B cell (primary cell): ENCODE measurements at regions not wholly inside any gene's neighbourhood (a gene's known extent, or its start where the extent isn't known, plus 50 kb on each side); places are given as distances from the start of the nearest gene placed in this dataset.

Source experiments
- ATAC-seq: fragments of 200-7000 bp; cut with Tn5 transposase; one replicate; pipeline ENCODE4 v1.10.0; 2021; ENCODE audit warnings: low read depth, mild to moderate bottlenecking, moderate number of reproducible peaks, moderate library complexity
- CTCF ChIA-PET: fragments of 350-600 bp; sonication (Branson Sonifier 250); formaldehyde crosslinking; loops from one replicate; lab custom pipeline; 2021; ENCODE audit warnings: antibody characterized with exemption, inconsistent platforms; lab: Charles Lee
- POLR2A ChIA-PET: fragments of 350-600 bp; sonication (Branson Sonifier 250); formaldehyde crosslinking; loops from one replicate; lab custom pipeline; 2021; ENCODE audit warnings: antibody characterized with exemption; lab: Charles Lee
- DNase-seq: peaks from one replicate; pipeline ENCODE4 v3.0.0; 2013
- H2AFZ ChIP-seq: 2 replicates; pipeline ENCODE4 v1.6.1; 2012; ENCODE audit warnings: mild to moderate bottlenecking, low read depth, low read length; ENCODE audit not compliant: insufficient read depth, poor library complexity, severe bottlenecking
- H3K27ac ChIP-seq, 2 donors: 1 replicate in 1 of 2; 2 replicates in 1 of 2; pipeline ENCODE4 v1.5.1; 2012 to 2013; ENCODE audit warnings: low read length in 2 of 2, mild to moderate bottlenecking in 2 of 2, moderate library complexity in 1 of 2
- H3K27me3 ChIP-seq, 4 experiments: fragments of 200-600 bp in 1 of 4; sonication (generic) in 1 of 4; replicated peaks in 1 of 4; 1 replicate in 2 of 4; 2 replicates in 2 of 4; pipeline versions ENCODE4 v1.6.1 to v1.7.0; 2013 to 2016; ENCODE audit warnings: low read length in 3 of 4, mild to moderate bottlenecking in 2 of 4, mixed read lengths in 1 of 4, moderate library complexity in 1 of 4; ENCODE audit not compliant: insufficient read depth in 4 of 4, control insufficient read depth in 3 of 4; ENCODE audit errors: control extremely low read depth in 1 of 4
- H3K36me3 ChIP-seq, 2 experiments: replicated peaks in 1 of 2; 1 replicate in 1 of 2; 2 replicates in 1 of 2; pipeline versions ENCODE4 v1.6.1 to v1.7.1; 2013; ENCODE audit warnings: low read length in 1 of 2; ENCODE audit not compliant: insufficient read depth in 2 of 2, control insufficient read depth in 1 of 2; ENCODE audit errors: control extremely low read depth in 1 of 2, extremely low read depth in 1 of 2
- H3K4me1 ChIP-seq, 2 donors: fragments of 200-600 bp in 1 of 2; sonication (generic) in 1 of 2; 1 replicate in 1 of 2; 2 replicates in 1 of 2; pipeline versions ENCODE4 v1.5.1 to v1.6.1; 2013 to 2017; ENCODE audit warnings: low read length in 2 of 2; ENCODE audit not compliant: control insufficient read depth in 2 of 2, insufficient read depth in 2 of 2
- H3K4me2 ChIP-seq: replicated peaks from 2 replicates; pipeline ENCODE3; 2012; ENCODE audit warnings: mild to moderate bottlenecking, low read depth, low read length; ENCODE audit not compliant: poor library complexity, severe bottlenecking
- H3K4me3 ChIP-seq, 5 experiments: fragments of 200-600 bp in 1 of 5; sonication (generic) in 1 of 5; 1 replicate in 3 of 5; 2 replicates in 2 of 5; pipeline versions ENCODE4 v1.5.1 to v1.7.0; 2011 to 2016; ENCODE audit warnings: low read length in 4 of 5, mild to moderate bottlenecking in 4 of 5, low read depth in 2 of 5, control low read depth in 1 of 5, moderate library complexity in 1 of 5; ENCODE audit not compliant: insufficient read depth in 1 of 5; ENCODE audit errors: control extremely low read depth in 1 of 5, extremely low read depth in 1 of 5
- H3K79me2 ChIP-seq: fragments of 200-600 bp; sonication (generic); one replicate; pipeline ENCODE4 v1.6.0; 2016; ENCODE audit warnings: low read length; ENCODE audit not compliant: control insufficient read depth, insufficient read depth
- H3K9ac ChIP-seq: fragments of 200-600 bp; sonication (generic); 2 replicates; pipeline ENCODE4 v1.6.1; 2017; ENCODE audit warnings: mild to moderate bottlenecking, low read length, moderate library complexity
- H3K9me3 ChIP-seq, 3 donors: one replicate each; pipeline versions ENCODE4 v1.6.1 to v1.7.1; 2013; ENCODE audit warnings: low read length in 2 of 3; ENCODE audit not compliant: control insufficient read depth in 2 of 3, insufficient read depth in 1 of 3; ENCODE audit errors: control extremely low read depth in 1 of 3
- H4K20me1 ChIP-seq: 2 replicates; pipeline ENCODE4 v1.6.0; 2012; ENCODE audit warnings: mild to moderate bottlenecking, low read length; ENCODE audit not compliant: insufficient read depth, control insufficient read depth, poor library complexity, severe bottlenecking
- H3K27ac Mint-ChIP-seq: one replicate; pipeline ENCODE4 v1.8.0; 2021; ENCODE audit warnings: mixed read lengths
- H3K27me3 Mint-ChIP-seq: one replicate; pipeline ENCODE4 v1.8.0; 2021; ENCODE audit warnings: mixed read lengths
- H3K4me1 Mint-ChIP-seq: one replicate; pipeline ENCODE4 v1.8.0; 2021; ENCODE audit warnings: mixed read lengths
- H3K4me3 Mint-ChIP-seq: one replicate; pipeline ENCODE4 v1.8.0; 2021; ENCODE audit warnings: mixed read lengths
- H3K9me3 Mint-ChIP-seq: one replicate; pipeline ENCODE4 v1.8.0; 2022; ENCODE audit warnings: mixed read lengths; ENCODE audit not compliant: insufficient read depth
- CTCF ChIP-seq: fragments of 200-600 bp; IDR thresholded peaks from one replicate; pipeline ENCODE4 v1.8.0; 2022; ENCODE audit warnings: antibody characterized with exemption, mild to moderate bottlenecking
- EZH2 ChIP-seq: IDR thresholded peaks from 2 replicates; pipeline ENCODE4 v1.6.1; 2012; ENCODE audit warnings: borderline replicate concordance, low read depth, mild to moderate bottlenecking, moderate library complexity, low read length; ENCODE audit not compliant: insufficient read depth, poor library complexity, severe bottlenecking
- WGBS: methylation state at CpG from one replicate; pipeline ENCODE4 v1.1.5; 2013; ENCODE audit warnings: missing lambda C conversion rate; ENCODE audit not compliant: insufficient coverage; 5-methylcytosine and 5-hydroxymethylcytosine counted together
- intact Hi-C: fragments of 100-400 bp; cut with micrococcal nuclease; formaldehyde crosslinking; loops from one replicate; pipeline ENCODE4 v1.10.0; 2022

- ChIA-PET POLR2A (no interaction called here), CTCF (no interaction called here)
- Histone ChIP-seq H2AFZ (no peak overlapping the region), H3K4me1 (no peaks in the 10 kb centered on the region), H4K20me1 (no peaks in the 10 kb centered on the region), H3K9ac (no peak overlapping the region), H3K9me3 (no peaks in the 10 kb centered on the region), H3K4me2 (no peak overlapping the region), H3K36me3 (no peaks in the 10 kb centered on the region), H3K4me3 (no peak overlapping the region), H3K27me3 (no peaks in the 10 kb centered on the region), H3K79me2 (no peaks in the 10 kb centered on the region), H3K27ac (no peak overlapping the region)
- H3K4me1 Mint-ChIP-seq, result no peaks in the 10 kb centered on the region
- no peak overlapping the region for H3K4me3 Mint-ChIP-seq
- intact Hi-C loops, result no loop called here
- WGBS, result no CpG with 5 or more reads among the region's 3 CpGs
- ATAC-seq (no peak), DNase-seq (no peak)
- H3K27me3 Mint-ChIP-seq, result no peaks in the 10 kb centered on the region
- no peak overlapping the region for H3K27ac Mint-ChIP-seq
- no peaks in the 10 kb centered on the region for H3K9me3 Mint-ChIP-seq
- TF ChIP-seq EZH2 (no peak), CTCF (no peak)
Measured at GRCh38 chr18:71456206-71456605, 1087.9 kb downstream of the CBLN2 start.

GRCh38 chr18:71450257-71450656, 1093.9 kb downstream of the CBLN2 start:
- Histone ChIP-seq H3K27me3 (no peaks in the 10 kb centered on the region), H3K9me3 (no peaks in the 10 kb centered on the region), H2AFZ (no peak overlapping the region), H3K4me2 (no peak overlapping the region), H3K79me2 (no peaks in the 10 kb centered on the region), H3K36me3 (no peaks in the 10 kb centered on the region), H3K9ac (no peak overlapping the region), H3K4me3 (no peak overlapping the region), H3K4me1 (no peaks in the 10 kb centered on the region), H3K27ac (no peak overlapping the region), H4K20me1 (no peaks in the 10 kb centered on the region)
- DNase-seq (no peak), ATAC-seq (no peak)
- intact Hi-C loops, result no loop called here
- H3K27me3 Mint-ChIP-seq, result no peaks in the 10 kb centered on the region
- H3K4me3 Mint-ChIP-seq, result no peak overlapping the region
- no peak overlapping the region for H3K27ac Mint-ChIP-seq
- peaks cover 3% of the 10 kb centered on the region for H3K9me3 Mint-ChIP-seq
- no peaks in the 10 kb centered on the region for H3K4me1 Mint-ChIP-seq
- ChIA-PET CTCF (no interaction called here), POLR2A (no interaction called here)
- WGBS, result 90% methylated on average over 2 of the region's 3 CpGs
- no peak for TF ChIP-seq CTCF
- TF ChIP-seq EZH2, result no peak
